Transverse colon (tissue), 4 donors: ENCODE measurements at regions not wholly inside any gene's neighbourhood (a gene's known extent, or its start where the extent isn't known, plus 50 kb on each side); places are given as distances from the start of the nearest gene placed in this dataset.

Experiments
- DNase-seq: peaks from one replicate; pipeline ENCODE4 v3.0.0-alpha.2; 2019
- H3K27ac ChIP-seq, 4 donors: fragments of 200-600 bp; sonication (generic); 2 replicates each; pipeline ENCODE4 v1.5.1; 2016 to 2018; ENCODE audit warnings: inconsistent platforms in 4 of 4
- H3K27me3 ChIP-seq: fragments of 200-600 bp; sonication (generic); 2 replicates; pipeline ENCODE4 v1.5.1; 2017; ENCODE audit warnings: inconsistent platforms
- H3K36me3 ChIP-seq, 4 donors: fragments of 200-600 bp; sonication (generic); 2 replicates each; pipeline ENCODE4 v1.5.1; 2017 to 2019; ENCODE audit warnings: inconsistent platforms in 4 of 4
- H3K4me1 ChIP-seq, 4 donors: fragments of 200-600 bp; sonication (generic); 2 replicates each; pipeline ENCODE4 v1.5.1; 2017 to 2020; ENCODE audit warnings: inconsistent platforms in 4 of 4
- H3K4me3 ChIP-seq, 4 donors: fragments of 200-600 bp; sonication (generic); 1 replicate in 1 of 4; 2 replicates in 3 of 4; pipeline versions ENCODE4 v1.5.1 to v1.6.1; 2017 to 2019; ENCODE audit warnings: inconsistent platforms in 4 of 4
- H3K9me3 ChIP-seq, 2 donors: fragments of 200-600 bp; sonication (generic); 2 replicates each; pipeline ENCODE4 v1.5.1; 2017 to 2019; ENCODE audit warnings: inconsistent platforms in 2 of 2
- EP300 ChIP-seq: sonication (generic); formaldehyde crosslinking; IDR thresholded peaks from one replicate; pipeline ENCODE4 v1.6.1; 2017; ENCODE audit warnings: antibody characterized with exemption, low read depth
- POLR2A ChIP-seq: fragments of 450-650 bp; IDR thresholded peaks from one replicate; pipeline ENCODE4 v1.6.1; 2016; ENCODE audit warnings: antibody characterized with exemption, mild to moderate bottlenecking, moderate library complexity
- POLR2AphosphoS5 ChIP-seq, 3 donors: sonication (generic); formaldehyde crosslinking; IDR thresholded peaks; one replicate each; pipeline ENCODE4 v1.6.1; 2016; ENCODE audit warnings: antibody characterized with exemption in 3 of 3
- WGBS, 2 donors: methylation state at CpG; one replicate each; pipeline ENCODE4 v1.1.5; 2018; ENCODE audit warnings: low coverage in 1 of 2; 5-methylcytosine and 5-hydroxymethylcytosine counted together
- in situ Hi-C, 4 donors: fragments of 200-750 bp; cut with MboI; loops; one replicate each; pipeline versions ENCODE4 v1.15.0 to v1.15.1; 2017; ENCODE audit warnings: low sequenced_read_pairs in 3 of 4, low pct_ligation_motif_present in 1 of 4, low pct_unique_long_range_greater_than_20kb in 1 of 4
- intact Hi-C: fragments of 100-400 bp; cut with DNase I; formaldehyde crosslinking; loops from one replicate; pipeline ENCODE4 v1.15.1; 2023; ENCODE audit warnings: low total_unique reads
- TF ChIP-seq, protein P1 (sequence below), 5 experiments: fragments of 200-600 bp in 3 of 5; fragments of 450-650 bp in 2 of 5; sonication (generic) in 3 of 5; IDR thresholded peaks; 1 replicate in 2 of 5; 2 replicates in 3 of 5; pipeline ENCODE4 v1.5.1; 2016 to 2017; ENCODE audit warnings: antibody characterized with exemption in 5 of 5, inconsistent platforms in 3 of 5, mild to moderate bottlenecking in 2 of 5, moderate library complexity in 1 of 5

DNA sequence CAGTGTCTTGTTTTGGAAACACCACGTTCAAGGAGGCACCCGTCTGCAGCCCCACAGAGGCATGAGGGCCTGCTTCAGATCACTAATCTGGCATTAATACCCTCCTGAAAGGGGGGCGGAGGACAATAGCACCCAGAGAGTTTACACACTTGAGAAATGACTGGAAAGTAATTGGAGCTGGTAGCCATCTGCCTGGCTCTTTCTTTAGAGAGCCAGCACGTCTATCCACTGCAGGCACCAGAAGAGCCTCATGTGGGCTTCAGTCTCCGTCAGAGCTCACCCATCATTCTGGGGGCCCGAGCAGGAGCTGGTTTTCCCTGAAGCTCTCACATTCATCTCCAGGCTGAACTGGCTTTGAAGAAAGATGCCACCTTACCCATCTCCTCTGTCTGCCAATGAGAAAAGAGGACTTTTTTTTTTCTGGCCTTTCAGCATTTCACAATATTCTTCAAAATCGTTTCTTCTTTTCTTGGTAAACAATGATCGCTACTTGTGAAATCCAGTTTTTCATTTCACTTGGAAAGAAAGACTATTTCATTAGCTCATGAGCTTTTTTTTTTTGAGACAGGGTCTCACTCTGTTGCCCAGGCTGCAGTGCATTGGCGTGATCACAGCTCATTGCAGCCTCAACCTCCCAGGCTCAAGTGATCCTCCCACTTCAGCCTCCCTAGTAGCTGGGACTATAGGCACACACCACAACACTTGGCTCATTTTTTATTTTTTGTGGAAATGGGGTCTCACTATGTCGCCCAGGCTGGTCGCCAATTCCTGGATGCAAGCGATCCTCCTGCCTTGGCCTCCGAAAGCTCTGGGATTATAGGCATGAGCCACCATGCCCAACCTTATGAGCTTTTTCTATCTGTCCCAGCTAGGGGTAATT is 124.7 kb upstream of the ZNF217 start:
- in situ Hi-C loops (no loop called here), intact Hi-C loops (no loop called here)
- no peaks in the 10 kb centered on the region for H3K36me3 ChIP-seq
- DNase-seq: no peak
- 89 to 97% methylated on average over 5 to 13 of the region's 13 CpGs for WGBS, 2 donors
- H3K9me3 ChIP-seq: no peaks in the 10 kb centered on the region
- no peaks in the 10 kb centered on the region for H3K4me1 ChIP-seq
- TF ChIP-seq, protein P1, sequence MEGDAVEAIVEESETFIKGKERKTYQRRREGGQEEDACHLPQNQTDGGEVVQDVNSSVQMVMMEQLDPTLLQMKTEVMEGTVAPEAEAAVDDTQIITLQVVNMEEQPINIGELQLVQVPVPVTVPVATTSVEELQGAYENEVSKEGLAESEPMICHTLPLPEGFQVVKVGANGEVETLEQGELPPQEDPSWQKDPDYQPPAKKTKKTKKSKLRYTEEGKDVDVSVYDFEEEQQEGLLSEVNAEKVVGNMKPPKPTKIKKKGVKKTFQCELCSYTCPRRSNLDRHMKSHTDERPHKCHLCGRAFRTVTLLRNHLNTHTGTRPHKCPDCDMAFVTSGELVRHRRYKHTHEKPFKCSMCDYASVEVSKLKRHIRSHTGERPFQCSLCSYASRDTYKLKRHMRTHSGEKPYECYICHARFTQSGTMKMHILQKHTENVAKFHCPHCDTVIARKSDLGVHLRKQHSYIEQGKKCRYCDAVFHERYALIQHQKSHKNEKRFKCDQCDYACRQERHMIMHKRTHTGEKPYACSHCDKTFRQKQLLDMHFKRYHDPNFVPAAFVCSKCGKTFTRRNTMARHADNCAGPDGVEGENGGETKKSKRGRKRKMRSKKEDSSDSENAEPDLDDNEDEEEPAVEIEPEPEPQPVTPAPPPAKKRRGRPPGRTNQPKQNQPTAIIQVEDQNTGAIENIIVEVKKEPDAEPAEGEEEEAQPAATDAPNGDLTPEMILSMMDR (IDR thresholded peaks at IDR 0.05): no peak
- TF ChIP-seq POLR2AphosphoS5 (IDR thresholded peaks at IDR 0.05) (no peak), EP300 (no peak), POLR2A (no peak)
- H3K27me3 ChIP-seq: no peaks in the 10 kb centered on the region
- no peak overlapping the region for H3K27ac ChIP-seq
- no peak overlapping the region for H3K4me3 ChIP-seq

DNA sequence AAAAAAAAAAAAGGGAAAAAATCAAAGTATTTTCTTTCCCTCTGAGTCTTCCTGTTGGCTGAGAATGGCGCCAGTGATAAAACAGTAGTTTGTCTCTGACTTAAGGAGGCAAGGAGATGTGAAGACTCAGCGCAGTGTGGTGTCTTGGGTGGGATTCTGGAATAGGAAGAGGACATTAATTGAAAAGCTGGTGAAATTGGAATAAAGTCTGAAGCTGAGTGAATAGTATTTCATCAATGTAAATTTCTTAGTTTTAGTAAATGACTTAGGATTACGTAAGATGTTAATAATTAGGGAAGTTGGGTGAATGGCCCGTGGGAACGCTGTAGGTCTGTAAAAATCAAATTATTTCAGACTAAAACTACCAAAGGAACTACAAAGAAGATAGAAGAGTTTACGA is 122.8 kb upstream of the ZNF217 start:
- Histone ChIP-seq H3K9me3 (no peaks in the 10 kb centered on the region), H3K27ac (no peak overlapping the region), H3K4me3 (no peak overlapping the region), H3K36me3 (no peaks in the 10 kb centered on the region), H3K4me1 (no peaks in the 10 kb centered on the region), H3K27me3 (no peaks in the 10 kb centered on the region)
- no peak for DNase-seq
- intact Hi-C loops: no loop called here
- WGBS, 2 donors: 83 to 90% methylated on average over 6 of the region's 6 CpGs
- TF ChIP-seq EP300 (no peak), POLR2A (no peak), POLR2AphosphoS5 (IDR thresholded peaks at IDR 0.05) (no peak)
- TF ChIP-seq, protein P1 (IDR thresholded peaks at IDR 0.05): no peak
- in situ Hi-C loops: no loop called here

DNA sequence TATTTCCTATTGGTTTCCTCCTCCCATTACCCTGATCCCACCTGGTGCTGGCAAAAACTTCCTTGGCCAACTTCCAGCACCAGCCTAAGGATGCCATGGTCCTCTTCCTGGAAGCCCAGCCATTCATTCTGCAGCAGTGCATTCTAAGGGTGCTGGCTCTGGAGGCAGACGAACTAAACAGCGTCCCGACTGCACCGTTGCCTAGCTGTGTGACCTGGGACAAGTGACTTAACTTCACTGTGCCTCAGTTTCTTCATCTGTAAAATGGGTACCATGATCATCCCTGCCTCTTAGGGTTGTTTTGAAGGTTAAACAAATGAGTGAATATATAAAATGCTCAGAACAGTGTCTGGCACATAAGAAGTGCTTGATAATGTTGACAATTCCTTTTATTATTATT is 120.9 kb upstream of the ZNF217 start:
- intact Hi-C loops (no loop called here), in situ Hi-C loops (no loop called here)
- Histone ChIP-seq H3K4me1 (no peaks in the 10 kb centered on the region), H3K27ac (no peak overlapping the region), H3K27me3 (no peaks in the 10 kb centered on the region), H3K9me3 (no peaks in the 10 kb centered on the region), H3K4me3 (no peak overlapping the region), H3K36me3 (no peaks in the 10 kb centered on the region)
- no peak for DNase-seq
- WGBS, 2 donors: 87% methylated on average over 4 of the region's 4 CpGs; no CpG with 5 or more reads in 1 of the 2 donors
- TF ChIP-seq, protein P1 (IDR thresholded peaks at IDR 0.05): no peak

DNA sequence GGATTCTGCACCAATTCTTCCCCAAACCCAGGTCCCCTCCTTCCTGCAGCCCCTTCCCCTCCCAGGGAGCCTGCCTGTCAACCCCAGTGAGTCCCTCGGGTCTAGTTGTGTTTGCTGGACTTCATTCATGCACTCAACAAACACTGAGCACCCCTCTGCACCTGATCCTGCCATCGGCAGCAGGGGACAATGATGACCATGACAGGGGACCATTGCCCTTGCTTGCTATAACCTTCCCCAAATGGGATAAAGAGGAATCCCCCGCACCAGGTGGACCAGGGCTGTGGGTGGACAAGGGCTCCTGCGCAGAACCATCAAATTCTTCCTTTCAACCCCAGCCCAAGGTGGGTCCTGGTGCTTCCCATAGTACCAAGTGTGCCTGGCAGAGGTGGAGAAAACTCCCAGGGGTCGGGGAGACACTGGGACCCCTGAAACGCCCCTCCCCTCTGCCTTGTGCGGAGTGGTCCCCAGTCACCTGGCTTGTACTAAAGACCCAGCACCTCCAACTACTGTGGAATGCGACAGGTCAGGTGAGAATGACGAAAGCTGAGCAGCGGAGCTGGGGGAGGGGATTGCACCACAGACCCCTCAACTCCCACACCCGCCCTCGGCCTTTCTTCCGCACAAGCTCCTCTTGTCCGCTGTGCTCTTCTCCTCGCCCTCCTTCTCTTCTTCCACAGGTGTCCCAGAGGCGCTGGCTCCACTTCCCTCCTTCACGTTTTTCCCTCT is 119.9 kb upstream of the ZNF217 start:
- H3K9me3 ChIP-seq: no peaks in the 10 kb centered on the region
- no peak overlapping the region for H3K27ac ChIP-seq
- H3K27me3 ChIP-seq: no peaks in the 10 kb centered on the region
- TF ChIP-seq, protein P1 (IDR thresholded peaks at IDR 0.05): no peak
- TF ChIP-seq EP300 (no peak), POLR2AphosphoS5 (IDR thresholded peaks at IDR 0.05) (no peak), POLR2A (no peak)
- in situ Hi-C loops (no loop called here), intact Hi-C loops (no loop called here)
- H3K4me3 ChIP-seq: no peak overlapping the region
- 95 to 100% methylated on average over 1 to 14 of the region's 17 CpGs for WGBS, 2 donors
- H3K36me3 ChIP-seq: no peaks in the 10 kb centered on the region
- no peaks in the 10 kb centered on the region for H3K4me1 ChIP-seq
- DNase-seq: no peak
